ENCODE measurements at regions not wholly inside any gene's neighbourhood (a gene's known extent, or its start where the extent isn't known, plus 50 kb on each side); places are given as distances from the start of the nearest gene placed in this dataset.

DNA sequence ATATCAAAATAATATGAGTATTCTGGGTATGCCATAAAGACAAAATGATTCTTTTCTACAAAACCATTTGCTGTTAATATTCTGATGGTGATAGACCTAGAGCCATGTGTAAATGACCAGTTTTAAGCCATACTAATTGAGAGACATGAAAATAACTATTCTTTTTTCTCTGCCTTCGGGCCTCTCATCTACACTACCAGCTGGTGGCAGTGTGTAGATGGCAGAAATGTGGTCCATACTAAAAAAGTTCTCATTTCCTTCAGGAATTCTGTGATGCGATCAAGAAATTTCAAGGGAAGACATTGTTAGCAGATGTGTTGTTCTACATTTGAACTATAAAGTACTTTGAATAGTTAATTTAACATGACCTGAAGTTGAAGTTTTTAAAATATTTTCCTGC is 485.2 kb downstream of the TRIB2 start (continued):
- no peak for TF ChIP-seq PRDM10 (IDR thresholded peaks at IDR 0.05; ENCODE audit: partially characterized antibody)
- TF ChIP-seq ZNF347 (CRISPR knock-in tag; IDR thresholded peaks at IDR 0.05; ENCODE audit: low read depth) = no peak
- no peak for TF ChIP-seq FUS (optimal IDR thresholded peaks at IDR 0.05; ENCODE audit: low read depth, low read length)
- TF ChIP-seq SIX5 (IDR thresholded peaks at IDR 0.05; ENCODE audit: borderline replicate concordance in 1 of 2, insufficient read depth in 1 of 2, low read depth in 1 of 2, low read length in 2 of 2) = no peak

GRCh38 chr2:13212115-13212514 is 495.4 kb downstream of the TRIB2 start:
- FAIRE-seq = no peak
- CTCF ChIA-PET (ENCODE audit: low intra/inter-chr PET ratio) = no interaction called here
- H3K4me1 ChIP-seq (replicated peaks in 1 of 2; ENCODE audit: control insufficient read depth in 2 of 2, insufficient read depth in 2 of 2, low read length in 2 of 2) = no peaks in the 10 kb centered on the region
- H3K27ac ChIP-seq (ENCODE audit: extremely low read depth, low read depth, low read length) = no peak overlapping the region
- H3K9me3 ChIP-seq (replicated peaks; ENCODE audit: control insufficient read depth, insufficient read depth, low read depth, low read length) = 0 out of 2 replicates have a peak, but pooled peaks cover 2% of the 10 kb centered on the region
- POLR2A ChIA-PET = no interaction called here
- H3K79me2 ChIP-seq (ENCODE audit: control insufficient read depth, insufficient read depth, low read length) = no peaks in the 10 kb centered on the region
- no peaks in the 10 kb centered on the region for H3K36me3 ChIP-seq (ENCODE audit: control insufficient read depth, insufficient read depth, low read length)
- intact Hi-C loops (cut with micrococcal nuclease) = no loop called here
- no peak overlapping the region for H3K9ac ChIP-seq (ENCODE audit: insufficient read depth in 1 of 2, low read depth in 2 of 2, low read length in 2 of 2)
- ATAC-seq = no peak
- H3K4me2 ChIP-seq (ENCODE audit: insufficient read depth, low read length) = no peak overlapping the region
- H3K9me1 ChIP-seq (ENCODE audit: control insufficient read depth, insufficient read depth, low read length) = no peaks in the 10 kb centered on the region
- no TSS peak for BruUV-seq (replicated peaks)
- TF ChIP-seq TEAD4 (IDR thresholded peaks at IDR 0.05; ENCODE audit: low read length) (no peak), TEAD4 (CRISPR knock-in tag; IDR thresholded peaks at IDR 0.05; ENCODE audit: borderline replicate concordance) (no peak), TBL1XR1 (IDR thresholded peaks at IDR 0.05; ENCODE audit: low read length in 2 of 2) (no peak), DACH1 (IDR thresholded peaks at IDR 0.05; ENCODE audit: partially characterized antibody) (no peak), NFE2 (IDR thresholded peaks at IDR 0.05; ENCODE audit: low read depth) (no peak), ID3 (CRISPR knock-in tag; IDR thresholded peaks at IDR 0.05) (no peak), ID3 (tag; IDR thresholded peaks at IDR 0.05) (no peak), NCOA6 (IDR thresholded peaks at IDR 0.05) (no peak), STAG1 (CRISPR knock-in tag; IDR thresholded peaks at IDR 0.05; ENCODE audit: borderline replicate concordance) (no peak), ZNF263 (CRISPR knock-in tag; IDR thresholded peaks at IDR 0.05; ENCODE audit: borderline replicate concordance) (no peak), ZNF77 (CRISPR knock-in tag; IDR thresholded peaks at IDR 0.05) (no peak)
- no peaks in the 10 kb centered on the region for H3K27me3 ChIP-seq (ENCODE audit: control insufficient read depth in 2 of 2, insufficient read depth in 2 of 2, low read length in 2 of 2)
- H4K20me1 ChIP-seq (replicated peaks; ENCODE audit: control insufficient read depth, insufficient read depth, low read length) = no peaks in the 10 kb centered on the region
- DNase-seq (ENCODE audit: extremely low read depth in 1 of 4, low spot score in 3 of 4) = no peak
- H2AFZ ChIP-seq (ENCODE audit: low read depth, low read length) = no peak overlapping the region
- H3K4me3 ChIP-seq = no peak overlapping the region
- in situ Hi-C loops (cut with MboI) = no loop called here
